GM23338 (cell line): ENCODE measurements at regions not wholly inside any gene's neighbourhood (a gene's known extent, or its start where the extent isn't known, plus 50 kb on each side); places are given as distances from the start of the nearest gene placed in this dataset.

Experiments used
- ATAC-seq: fragments of 200-7000 bp; cut with Tn5 transposase; 3 replicates; pipeline ENCODE4 v1.9.1; 2020
- DNase-seq: peaks from one replicate; pipeline ENCODE4 v3.0.0-alpha.2; 2015; ENCODE audit warnings: low spot score
- H2AFZ ChIP-seq: fragments of 200-600 bp; sonication (generic); 2 replicates; pipeline ENCODE4 v1.8.0; 2016; ENCODE audit warnings: antibody characterized with exemption, mild to moderate bottlenecking, moderate library complexity
- H3F3A ChIP-seq: fragments of 200-600 bp; sonication (generic); replicated peaks from 2 replicates; pipeline ENCODE4 v1.8.0; 2017; ENCODE audit warnings: antibody characterized with exemption, mixed run types, low read depth
- H3K27ac ChIP-seq: fragments of 200-600 bp; sonication (generic); 2 replicates; pipeline ENCODE4 v1.6.1; 2016; ENCODE audit warnings: low read depth
- H3K27me3 ChIP-seq: fragments of 200-600 bp; sonication (generic); 2 replicates; pipeline ENCODE4 v1.8.0; 2016; ENCODE audit warnings: mild to moderate bottlenecking, mixed run types, moderate library complexity; ENCODE audit not compliant: insufficient read depth
- H3K36me3 ChIP-seq: fragments of 200-600 bp; sonication (generic); 2 replicates; pipeline ENCODE4 v1.8.0; 2016; ENCODE audit warnings: mild to moderate bottlenecking; ENCODE audit not compliant: insufficient read depth
- H3K4me1 ChIP-seq: fragments of 200-600 bp; sonication (generic); 2 replicates; pipeline ENCODE4 v1.8.0; 2016; ENCODE audit warnings: mild to moderate bottlenecking, moderate library complexity; ENCODE audit not compliant: insufficient read depth
- H3K4me2 ChIP-seq: fragments of 200-600 bp; sonication (generic); 2 replicates; pipeline ENCODE4 v1.7.1; 2017; ENCODE audit warnings: mixed run types
- H3K4me3 ChIP-seq: fragments of 200-600 bp; sonication (generic); 2 replicates; pipeline ENCODE4 v1.6.1; 2016; ENCODE audit warnings: mixed run types
- H3K79me2 ChIP-seq: fragments of 200-600 bp; sonication (generic); replicated peaks from 2 replicates; pipeline ENCODE4 v1.8.0; 2017; ENCODE audit warnings: mild to moderate bottlenecking; ENCODE audit not compliant: insufficient read depth
- H3K9me2 ChIP-seq: fragments of 200-600 bp; sonication (generic); 2 replicates; pipeline ENCODE4 v1.8.0; 2017; ENCODE audit not compliant: insufficient read depth
- H4K20me1 ChIP-seq: fragments of 200-600 bp; sonication (generic); replicated peaks from 2 replicates; pipeline ENCODE4 v1.8.0; 2017; ENCODE audit warnings: mild to moderate bottlenecking; ENCODE audit not compliant: insufficient read depth
- H3K27ac Mint-ChIP-seq: 2 replicates; pipeline ENCODE4 v1.8.0; 2020; ENCODE audit warnings: inconsistent platforms, mild to moderate bottlenecking, moderate library complexity, mixed read lengths
- H3K27me3 Mint-ChIP-seq: 3 replicates; pipeline ENCODE4 v1.8.0; 2022; ENCODE audit warnings: low read depth, mild to moderate bottlenecking, moderate library complexity, mixed read lengths, inconsistent platforms; ENCODE audit not compliant: insufficient read depth, poor library complexity
- H3K36me3 Mint-ChIP-seq: 3 replicates; pipeline ENCODE4 v1.8.0; 2021; ENCODE audit warnings: low read depth, mild to moderate bottlenecking, inconsistent platforms, moderate library complexity, mixed read lengths
- H3K4me1 Mint-ChIP-seq: 3 replicates; pipeline ENCODE4 v1.8.0; 2020; ENCODE audit warnings: mild to moderate bottlenecking, inconsistent platforms, mixed read lengths
- H3K4me3 Mint-ChIP-seq: 3 replicates; pipeline ENCODE4 v1.8.0; 2021; ENCODE audit warnings: moderate library complexity, mild to moderate bottlenecking, inconsistent platforms, mixed read lengths
- H3K9me3 Mint-ChIP-seq: 3 replicates; pipeline ENCODE4 v1.8.0; 2020; ENCODE audit warnings: moderate library complexity, mild to moderate bottlenecking, inconsistent platforms, mixed read lengths
- ETS1 ChIP-seq: IDR thresholded peaks from 2 replicates; pipeline ENCODE4 v1.6.1; 2016; ENCODE audit warnings: antibody characterized with exemption
- EZH2phosphoT487 ChIP-seq: fragments of 200-600 bp; sonication (generic); IDR thresholded peaks from one replicate; pipeline ENCODE4 v1.8.1; 2018; ENCODE audit warnings: antibody characterized with exemption; ENCODE audit not compliant: unreplicated experiment
- JUNB ChIP-seq: IDR thresholded peaks from one replicate; pipeline ENCODE4 v1.6.1; 2016; ENCODE audit warnings: antibody characterized with exemption; ENCODE audit not compliant: unreplicated experiment
- STAT1 ChIP-seq: IDR thresholded peaks from one replicate; pipeline ENCODE4 v1.6.1; 2016; ENCODE audit warnings: antibody characterized with exemption; ENCODE audit not compliant: unreplicated experiment
- ZNF331 ChIP-seq: fragments of 250-450 bp; sonication (Bioruptor Pico); IDR thresholded peaks from 2 replicates; pipeline ENCODE4 v1.5.0; 2020; ENCODE audit warnings: low read depth, mild to moderate bottlenecking, moderate library complexity
- TF ChIP-seq, protein P1 (sequence below): fragments of 250-450 bp; sonication (Bioruptor Pico); IDR thresholded peaks from 2 replicates; pipeline ENCODE4 v1.5.0; 2020; ENCODE audit warnings: mild to moderate bottlenecking, moderate library complexity

- TF ChIP-seq STAT1 (no peak), JUNB (no peak), EZH2phosphoT487 (no peak), ETS1 (no peak)
- TF ChIP-seq, protein P1, sequence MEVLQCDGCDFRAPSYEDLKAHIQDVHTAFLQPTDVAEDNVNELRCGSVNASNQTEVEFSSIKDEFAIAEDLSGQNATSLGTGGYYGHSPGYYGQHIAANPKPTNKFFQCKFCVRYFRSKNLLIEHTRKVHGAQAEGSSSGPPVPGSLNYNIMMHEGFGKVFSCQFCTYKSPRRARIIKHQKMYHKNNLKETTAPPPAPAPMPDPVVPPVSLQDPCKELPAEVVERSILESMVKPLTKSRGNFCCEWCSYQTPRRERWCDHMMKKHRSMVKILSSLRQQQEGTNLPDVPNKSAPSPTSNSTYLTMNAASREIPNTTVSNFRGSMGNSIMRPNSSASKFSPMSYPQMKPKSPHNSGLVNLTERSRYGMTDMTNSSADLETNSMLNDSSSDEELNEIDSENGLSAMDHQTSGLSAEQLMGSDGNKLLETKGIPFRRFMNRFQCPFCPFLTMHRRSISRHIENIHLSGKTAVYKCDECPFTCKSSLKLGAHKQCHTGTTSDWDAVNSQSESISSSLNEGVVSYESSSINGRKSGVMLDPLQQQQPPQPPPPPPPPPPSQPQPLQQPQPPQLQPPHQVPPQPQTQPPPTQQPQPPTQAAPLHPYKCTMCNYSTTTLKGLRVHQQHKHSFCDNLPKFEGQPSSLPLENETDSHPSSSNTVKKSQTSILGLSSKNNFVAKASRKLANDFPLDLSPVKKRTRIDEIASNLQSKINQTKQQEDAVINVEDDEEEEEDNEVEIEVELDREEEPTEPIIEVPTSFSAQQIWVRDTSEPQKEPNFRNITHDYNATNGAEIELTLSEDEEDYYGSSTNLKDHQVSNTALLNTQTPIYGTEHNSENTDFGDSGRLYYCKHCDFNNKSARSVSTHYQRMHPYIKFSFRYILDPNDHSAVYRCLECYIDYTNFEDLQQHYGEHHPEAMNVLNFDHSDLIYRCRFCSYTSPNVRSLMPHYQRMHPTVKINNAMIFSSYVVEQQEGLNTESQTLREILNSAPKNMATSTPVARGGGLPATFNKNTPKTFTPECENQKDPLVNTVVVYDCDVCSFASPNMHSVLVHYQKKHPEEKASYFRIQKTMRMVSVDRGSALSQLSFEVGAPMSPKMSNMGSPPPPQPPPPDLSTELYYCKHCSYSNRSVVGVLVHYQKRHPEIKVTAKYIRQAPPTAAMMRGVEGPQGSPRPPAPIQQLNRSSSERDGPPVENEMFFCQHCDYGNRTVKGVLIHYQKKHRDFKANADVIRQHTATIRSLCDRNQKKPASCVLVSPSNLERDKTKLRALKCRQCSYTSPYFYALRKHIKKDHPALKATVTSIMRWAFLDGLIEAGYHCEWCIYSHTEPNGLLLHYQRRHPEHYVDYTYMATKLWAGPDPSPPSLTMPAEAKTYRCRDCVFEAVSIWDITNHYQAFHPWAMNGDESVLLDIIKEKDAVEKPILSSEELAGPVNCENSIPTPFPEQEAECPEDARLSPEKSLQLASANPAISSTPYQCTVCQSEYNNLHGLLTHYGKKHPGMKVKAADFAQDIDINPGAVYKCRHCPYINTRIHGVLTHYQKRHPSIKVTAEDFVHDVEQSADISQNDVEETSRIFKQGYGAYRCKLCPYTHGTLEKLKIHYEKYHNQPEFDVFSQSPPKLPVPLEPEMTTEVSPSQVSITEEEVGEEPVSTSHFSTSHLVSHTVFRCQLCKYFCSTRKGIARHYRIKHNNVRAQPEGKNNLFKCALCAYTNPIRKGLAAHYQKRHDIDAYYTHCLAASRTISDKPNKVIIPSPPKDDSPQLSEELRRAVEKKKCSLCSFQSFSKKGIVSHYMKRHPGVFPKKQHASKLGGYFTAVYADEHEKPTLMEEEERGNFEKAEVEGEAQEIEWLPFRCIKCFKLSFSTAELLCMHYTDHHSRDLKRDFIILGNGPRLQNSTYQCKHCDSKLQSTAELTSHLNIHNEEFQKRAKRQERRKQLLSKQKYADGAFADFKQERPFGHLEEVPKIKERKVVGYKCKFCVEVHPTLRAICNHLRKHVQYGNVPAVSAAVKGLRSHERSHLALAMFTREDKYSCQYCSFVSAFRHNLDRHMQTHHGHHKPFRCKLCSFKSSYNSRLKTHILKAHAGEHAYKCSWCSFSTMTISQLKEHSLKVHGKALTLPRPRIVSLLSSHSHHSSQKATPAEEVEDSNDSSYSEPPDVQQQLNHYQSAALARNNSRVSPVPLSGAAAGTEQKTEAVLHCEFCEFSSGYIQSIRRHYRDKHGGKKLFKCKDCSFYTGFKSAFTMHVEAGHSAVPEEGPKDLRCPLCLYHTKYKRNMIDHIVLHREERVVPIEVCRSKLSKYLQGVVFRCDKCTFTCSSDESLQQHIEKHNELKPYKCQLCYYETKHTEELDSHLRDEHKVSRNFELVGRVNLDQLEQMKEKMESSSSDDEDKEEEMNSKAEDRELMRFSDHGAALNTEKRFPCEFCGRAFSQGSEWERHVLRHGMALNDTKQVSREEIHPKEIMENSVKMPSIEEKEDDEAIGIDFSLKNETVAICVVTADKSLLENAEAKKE (CRISPR knock-in tag), result no peak
Measured at GRCh38 chr22:19646383-19646782, 67.9 kb upstream of the SEPTIN5 start (continued).

- no peak overlapping the region for H3K4me3 ChIP-seq
- no peaks in the 10 kb centered on the region for H4K20me1 ChIP-seq
- H3K27me3 Mint-ChIP-seq, result peaks cover 5% of the 10 kb centered on the region
- H3K27ac ChIP-seq, result no peak overlapping the region
- H3K4me2 ChIP-seq, result no peak overlapping the region
- TF ChIP-seq EZH2phosphoT487, result no peak
- TF ChIP-seq ETS1, result no peak
- TF ChIP-seq ZNF331, result no peak
- no peak overlapping the region for H3K4me3 Mint-ChIP-seq
- peak; percentile 49 for DNase-seq
- peaks cover 5% of the 10 kb centered on the region for H3K4me1 ChIP-seq
- ATAC-seq, result no peak
- H3K9me2 ChIP-seq, result no peaks in the 10 kb centered on the region
- H3F3A ChIP-seq, result no peaks in the 10 kb centered on the region
- no peaks in the 10 kb centered on the region for H3K79me2 ChIP-seq
- H2AFZ ChIP-seq, result no peak overlapping the region
- peaks cover 5% of the 10 kb centered on the region; the same call in 1 of the 2 replicates for H3K36me3 ChIP-seq
- H3K27me3 ChIP-seq, result no peaks in the 10 kb centered on the region
- H3K4me1 Mint-ChIP-seq, result peaks cover 13% of the 10 kb centered on the region
- H3K36me3 Mint-ChIP-seq, result peaks cover 20% of the 10 kb centered on the region
- no peak overlapping the region for H3K27ac Mint-ChIP-seq
- H3K9me3 Mint-ChIP-seq, result peaks cover 26% of the 10 kb centered on the region
Measured at GRCh38 chr22:19648419-19648929, 65.8 kb upstream of the SEPTIN5 start.
